HEK293T (cell line): ENCODE measurements at regions not wholly inside any gene's neighbourhood (a gene's known extent, or its start where the extent isn't known, plus 50 kb on each side); places are given as distances from the start of the nearest gene placed in this dataset.

Experiments
- CTCF ChIA-PET: fragments of 350-600 bp; formaldehyde crosslinking; extraction: SDS; loops from one replicate; lab custom pipeline; 2021; ENCODE audit warnings: antibody characterized with exemption, inconsistent platforms; lab: Yijun Ruan, JAX
- POLR2A ChIA-PET: fragments of 350-600 bp; formaldehyde crosslinking; extraction: SDS; loops from one replicate; lab custom pipeline; 2020; ENCODE audit warnings: antibody characterized with exemption, inconsistent platforms; lab: Yijun Ruan, JAX
- DNase-seq: peaks from one replicate; pipeline ENCODE4 v3.0.0; 2012; ENCODE audit warnings: mixed read lengths; ENCODE audit errors: extremely low spot score
- ARNT ChIP-seq: fragments of 450-650 bp; IDR thresholded peaks from 2 replicates; pipeline ENCODE4 v1.6.1; 2017; ENCODE audit warnings: mild to moderate bottlenecking
- BHLHE40 ChIP-seq: fragments of 450-650 bp; IDR thresholded peaks from 2 replicates; pipeline ENCODE4 v1.6.1; 2016; ENCODE audit warnings: mild to moderate bottlenecking, moderate library complexity, borderline replicate concordance
- CTBP1 ChIP-seq: fragments of 450-650 bp; IDR thresholded peaks from 2 replicates; pipeline ENCODE4 v1.6.1; 2016; ENCODE audit warnings: borderline replicate concordance
- ELF4 ChIP-seq: fragments of 450-650 bp; IDR thresholded peaks from 2 replicates; pipeline ENCODE4 v1.6.1; 2017; ENCODE audit warnings: antibody characterized with exemption
- FOXA1 ChIP-seq: fragments of 450-650 bp; IDR thresholded peaks from 2 replicates; pipeline ENCODE4 v1.6.1; 2016; ENCODE audit warnings: mild to moderate bottlenecking
- FOXK2 ChIP-seq: fragments of 450-650 bp; IDR thresholded peaks from 2 replicates; pipeline ENCODE4 v1.6.1; 2016; ENCODE audit warnings: mild to moderate bottlenecking
- FOXM1 ChIP-seq: fragments of 450-650 bp; IDR thresholded peaks from 2 replicates; pipeline ENCODE4 v1.6.1; 2017; ENCODE audit warnings: mild to moderate bottlenecking, borderline replicate concordance
- HDGF ChIP-seq: fragments of 450-650 bp; IDR thresholded peaks from 2 replicates; pipeline ENCODE4 v1.6.1; 2017; ENCODE audit warnings: antibody characterized with exemption, borderline replicate concordance
- L3MBTL2 ChIP-seq: fragments of 450-650 bp; conservative IDR thresholded peaks from 2 replicates; pipeline ENCODE4 v1.6.1; 2016; ENCODE audit warnings: mild to moderate bottlenecking
- LEF1 ChIP-seq: fragments of 450-650 bp; IDR thresholded peaks from 2 replicates; pipeline ENCODE4 v1.6.1; 2017; ENCODE audit warnings: mild to moderate bottlenecking, borderline replicate concordance
- NFRKB ChIP-seq: fragments of 450-650 bp; IDR thresholded peaks from 2 replicates; pipeline ENCODE4 v1.6.1; 2016; ENCODE audit warnings: mild to moderate bottlenecking, moderate library complexity
- PKNOX1 ChIP-seq: fragments of 450-650 bp; IDR thresholded peaks from 2 replicates; pipeline ENCODE4 v1.6.1; 2016
- SP1 ChIP-seq: fragments of 450-650 bp; IDR thresholded peaks from 2 replicates; pipeline ENCODE4 v1.6.1; 2017
- SUZ12 ChIP-seq: fragments of 450-650 bp; IDR thresholded peaks from 2 replicates; pipeline ENCODE4 v1.6.1; 2016; ENCODE audit warnings: mild to moderate bottlenecking
- TARDBP ChIP-seq: fragments of 450-650 bp; IDR thresholded peaks from 2 replicates; pipeline ENCODE4 v1.6.1; 2016
- ZNF384 ChIP-seq: fragments of 450-650 bp; IDR thresholded peaks from 2 replicates; pipeline ENCODE4 v1.6.1; 2016

- ChIA-PET CTCF (no interaction called here), POLR2A (no interaction called here)
- no peak for TF ChIP-seq NFRKB
- TF ChIP-seq FOXA1: no peak
- TF ChIP-seq LEF1: no peak
- no peak for TF ChIP-seq BHLHE40
- TF ChIP-seq CTBP1: no peak
- no peak for TF ChIP-seq SUZ12
- no peak for TF ChIP-seq PKNOX1
- TF ChIP-seq FOXK2: no peak
- no peak for DNase-seq
These were observed 393.5 kb downstream of the RAD51AP2 start for GRCh38 chr2:17124575-17125318.

GRCh38 chr2:17122887-17123501 is 395.2 kb downstream of the RAD51AP2 start:
- no peak for DNase-seq
- ChIA-PET CTCF (no interaction called here), POLR2A (no interaction called here)
- TF ChIP-seq FOXK2 (no peak), FOXM1 (no peak), PKNOX1 (no peak), CTBP1 (no peak), SP1 (no peak), L3MBTL2 (no peak), SUZ12 (no peak), NFRKB (no peak), ARNT (no peak), TARDBP (no peak), FOXA1 (no peak), ZNF384 (no peak), LEF1 (no peak), HDGF (no peak), BHLHE40 (no peak), ELF4 (no peak)

- TF ChIP-seq ELF4 (no peak), TARDBP (no peak), L3MBTL2 (no peak), ARNT (no peak)
- no peak for DNase-seq
- CTCF ChIA-PET: no interaction called here
- POLR2A ChIA-PET: no interaction called here
These were observed 402.8 kb downstream of the RAD51AP2 start for GRCh38 chr2:17115466-17115865.

- ChIA-PET CTCF (no interaction called here), POLR2A (no interaction called here)
- TF ChIP-seq NFRKB: no peak
- TF ChIP-seq L3MBTL2: no peak
- no peak for TF ChIP-seq HDGF
- TF ChIP-seq ARNT: no peak
- no peak for TF ChIP-seq ELF4
- no peak for TF ChIP-seq ZNF384
- DNase-seq: no peak
These were observed 403.2 kb downstream of the RAD51AP2 start for GRCh38 chr2:17115042-17115441.

- TF ChIP-seq L3MBTL2 (no peak), HDGF (no peak), FOXM1 (no peak), PKNOX1 (no peak), CTBP1 (no peak), ARNT (no peak), LEF1 (no peak), ELF4 (no peak)
- POLR2A ChIA-PET: no interaction called here
- no peak for DNase-seq
- CTCF ChIA-PET: no interaction called here
These were observed 410.4 kb downstream of the RAD51AP2 start for GRCh38 chr2:17107871-17108270.

GRCh38 chr2:17107151-17107550 is 411.1 kb downstream of the RAD51AP2 start:
- TF ChIP-seq ARNT (no peak), NFRKB (no peak), FOXM1 (no peak), ELF4 (no peak), BHLHE40 (no peak), PKNOX1 (no peak), ZNF384 (no peak), HDGF (no peak), L3MBTL2 (no peak), FOXA1 (no peak), TARDBP (no peak), CTBP1 (no peak), LEF1 (no peak), SUZ12 (no peak)
- ChIA-PET POLR2A (no interaction called here), CTCF (no interaction called here)
- DNase-seq: no peak
